ENCODE measurements at regions not wholly inside any gene's neighbourhood (a gene's known extent, or its start where the extent isn't known, plus 50 kb on each side); places are given as distances from the start of the nearest gene placed in this dataset.

GRCh38 chr4:84166486-84166885 lies 332.6 kb downstream of the NKX6-1 start:
- TF ChIP-seq CTCF (IDR thresholded peaks at IDR 0.05) (no peak), SIN3A (IDR thresholded peaks at IDR 0.05; ENCODE audit: borderline replicate concordance, insufficient read depth, low read depth, low read length) (no peak), REST (IDR thresholded peaks at IDR 0.05; ENCODE audit: insufficient read depth in 1 of 2, low read depth in 2 of 2, low read length in 1 of 2) (no peak), TCF7L2 (IDR thresholded peaks at IDR 0.05; ENCODE audit: low read depth, low read length) (no peak), POLR2AphosphoS5 (IDR thresholded peaks at IDR 0.05; ENCODE audit: low read depth, low read length) (no peak)
- Histone ChIP-seq H3K36me3 (ENCODE audit: control insufficient read depth, insufficient read depth, low read length) (no peaks in the 10 kb centered on the region), H3K4me3 (ENCODE audit: low read depth in 2 of 2, low read length in 2 of 2) (no peak overlapping the region), H3K27ac (ENCODE audit: low read length) (no peak overlapping the region), H3K27me3 (ENCODE audit: control insufficient read depth, insufficient read depth, low read length) (peaks cover 5% of the 10 kb centered on the region), H3K9me3 (ENCODE audit: control insufficient read depth, insufficient read depth, low read depth, low read length) (no peaks in the 10 kb centered on the region), H3K4me1 (ENCODE audit: control insufficient read depth, insufficient read depth, low read length) (no peaks in the 10 kb centered on the region)
- POLR2A ChIA-PET = no interaction called here
- no peak for DNase-seq (ENCODE audit: low read depth, low spot score)
- in situ Hi-C loops (cut with HindIII; ENCODE audit: low pct_unique_long_range_greater_than_20kb, low sequenced_read_pairs) (no loop called here), intact Hi-C loops (cut with micrococcal nuclease; ENCODE audit: unreplicated experiment) (no loop called here)
- CTCF ChIA-PET = no interaction called here
- ATAC-seq = no peak
- no TSS peak for BruUV-seq (replicated peaks)

- no peaks in the 10 kb centered on the region for H3K4me1 ChIP-seq (ENCODE audit: control insufficient read depth, insufficient read depth, low read length)
- TF ChIP-seq POLR2AphosphoS5 (IDR thresholded peaks at IDR 0.05; ENCODE audit: low read depth, low read length) = no peak
- TF ChIP-seq TCF7L2 (IDR thresholded peaks at IDR 0.05; ENCODE audit: low read depth, low read length) = no peak
- TF ChIP-seq SIN3A (IDR thresholded peaks at IDR 0.05; ENCODE audit: borderline replicate concordance, insufficient read depth, low read depth, low read length) = no peak
- no peak for TF ChIP-seq CTCF (IDR thresholded peaks at IDR 0.05)
- no peak for TF ChIP-seq REST (IDR thresholded peaks at IDR 0.05; ENCODE audit: insufficient read depth in 1 of 2, low read depth in 2 of 2, low read length in 1 of 2)
- no peaks in the 10 kb centered on the region for H3K36me3 ChIP-seq (ENCODE audit: control insufficient read depth, insufficient read depth, low read length)
- ATAC-seq = no peak
- no peak for DNase-seq (ENCODE audit: low read depth, low spot score)
- no peak overlapping the region for H3K4me3 ChIP-seq (ENCODE audit: low read depth in 2 of 2, low read length in 2 of 2)
- ChIA-PET CTCF (no interaction called here), POLR2A (no interaction called here)
- BruUV-seq (replicated peaks) = no TSS peak
- H3K27ac ChIP-seq (ENCODE audit: low read length) = no peak overlapping the region
- intact Hi-C loops (cut with micrococcal nuclease; ENCODE audit: unreplicated experiment) (no loop called here), in situ Hi-C loops (cut with HindIII; ENCODE audit: low pct_unique_long_range_greater_than_20kb, low sequenced_read_pairs) (no loop called here)
- peaks cover 7% of the 10 kb centered on the region for H3K27me3 ChIP-seq (ENCODE audit: control insufficient read depth, insufficient read depth, low read length)
- H3K9me3 ChIP-seq (ENCODE audit: control insufficient read depth, insufficient read depth, low read depth, low read length) = no peaks in the 10 kb centered on the region
Measured at GRCh38 chr4:84164201-84164600, 334.9 kb downstream of the NKX6-1 start.
